RWPE2 (cell line): ENCODE measurements at regions not wholly inside any gene's neighbourhood (a gene's known extent, or its start where the extent isn't known, plus 50 kb on each side); places are given as distances from the start of the nearest gene placed in this dataset.

Source experiments
- ATAC-seq: fragments of 200-7000 bp; cut with Tn5 transposase; 3 replicates; pipeline ENCODE4 v1.9.1; 2021; ENCODE audit warnings: low read depth
- DNase-seq: peaks from one replicate; pipeline ENCODE4 v3.0.0-alpha.2; 2020; ENCODE audit warnings: low spot score
- H3K27ac ChIP-seq: fragments of 450-650 bp; 2 replicates; pipeline ENCODE4 v1.5.1; 2017; ENCODE audit warnings: mild to moderate bottlenecking; ENCODE audit not compliant: poor library complexity, severe bottlenecking
- H3K27me3 ChIP-seq: fragments of 250-450 bp; sonication (Bioruptor Pico); 2 replicates; pipeline ENCODE4 v1.5.1; 2021; ENCODE audit warnings: mild to moderate bottlenecking, moderate library complexity; ENCODE audit not compliant: insufficient read depth, poor library complexity, severe bottlenecking
- H3K36me3 ChIP-seq: fragments of 250-450 bp; sonication (Bioruptor Pico); 2 replicates; pipeline ENCODE4 v1.5.1; 2020; ENCODE audit warnings: low read depth, mild to moderate bottlenecking, moderate library complexity
- H3K4me1 ChIP-seq: fragments of 250-450 bp; sonication (Bioruptor Pico); 2 replicates; pipeline ENCODE4 v1.5.1; 2021; ENCODE audit warnings: mild to moderate bottlenecking, moderate library complexity; ENCODE audit not compliant: insufficient read depth, poor library complexity, severe bottlenecking
- H3K4me3 ChIP-seq: fragments of 250-450 bp; sonication (Bioruptor Pico); 2 replicates; pipeline ENCODE4 v1.5.1; 2021; ENCODE audit warnings: mild to moderate bottlenecking, moderate library complexity; ENCODE audit not compliant: severe bottlenecking
- H3K9me3 ChIP-seq: fragments of 250-450 bp; sonication (Bioruptor Pico); 2 replicates; pipeline ENCODE4 v1.5.1; 2021; ENCODE audit warnings: mild to moderate bottlenecking, moderate library complexity; ENCODE audit not compliant: severe bottlenecking
- CTCF ChIP-seq: fragments of 450-650 bp; IDR thresholded peaks from one replicate; pipeline ENCODE4 v1.5.1; 2017; ENCODE audit warnings: mild to moderate bottlenecking, moderate library complexity; ENCODE audit not compliant: poor library complexity, severe bottlenecking

DNA sequence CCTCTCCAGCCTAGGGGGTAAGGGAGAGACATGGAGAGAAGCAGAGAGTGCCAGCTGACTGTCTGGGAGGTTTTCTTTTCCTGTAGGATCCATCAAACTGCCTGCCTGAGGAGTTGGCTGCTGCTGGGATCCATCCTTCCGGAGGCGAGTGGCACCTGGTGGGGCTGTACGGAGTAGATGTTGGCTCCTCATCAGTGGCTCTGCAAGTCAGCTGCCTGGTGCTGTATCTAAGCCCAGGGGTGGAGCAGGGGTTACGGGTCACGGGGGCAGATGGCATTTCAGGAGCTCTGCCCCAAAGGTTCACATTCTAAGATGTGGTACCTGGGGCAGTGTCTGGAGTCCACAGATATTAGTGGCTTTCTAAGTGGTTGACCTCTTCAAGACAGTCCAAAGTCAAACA is 128.0 kb downstream of the ACTL8 start:
- no peaks in the 10 kb centered on the region for H3K9me3 ChIP-seq
- H3K4me3 ChIP-seq = no peak overlapping the region
- ATAC-seq (no peak), DNase-seq (peak; percentile 17)
- no peaks in the 10 kb centered on the region for H3K4me1 ChIP-seq
- no peak overlapping the region for H3K27ac ChIP-seq
- H3K27me3 ChIP-seq = no peaks in the 10 kb centered on the region
- no peaks in the 10 kb centered on the region for H3K36me3 ChIP-seq
- no peak for TF ChIP-seq CTCF

- TF ChIP-seq CTCF = no peak
- H3K36me3 ChIP-seq = no peaks in the 10 kb centered on the region
- no peak for ATAC-seq
These were observed 128.7 kb downstream of the ACTL8 start for GRCh38 chr1:17883662-17884395.

GRCh38 chr1:17885663-17886320 is 130.7 kb downstream of the ACTL8 start:
- DNase-seq (no peak), ATAC-seq (no peak)
- H3K9me3 ChIP-seq = no peaks in the 10 kb centered on the region
- H3K4me3 ChIP-seq = no peak overlapping the region
- H3K27ac ChIP-seq = no peak overlapping the region
- H3K4me1 ChIP-seq = no peaks in the 10 kb centered on the region
- no peaks in the 10 kb centered on the region for H3K36me3 ChIP-seq
- H3K27me3 ChIP-seq = peaks cover 16% of the 10 kb centered on the region
- no peak for TF ChIP-seq CTCF

More at GRCh38 chr1:17883662-17884395, 128.7 kb downstream of the ACTL8 start:
- no peaks in the 10 kb centered on the region for H3K4me1 ChIP-seq
- H3K27ac ChIP-seq = no peak overlapping the region
- no peak overlapping the region for H3K4me3 ChIP-seq
- no peaks in the 10 kb centered on the region for H3K27me3 ChIP-seq
- no peaks in the 10 kb centered on the region for H3K9me3 ChIP-seq
- no peak for DNase-seq

- H3K4me3 ChIP-seq = no peak overlapping the region
- DNase-seq (no peak), ATAC-seq (no peak)
- H3K4me1 ChIP-seq = no peaks in the 10 kb centered on the region
- TF ChIP-seq CTCF = no peak
- no peaks in the 10 kb centered on the region for H3K36me3 ChIP-seq
- H3K27ac ChIP-seq = no peak overlapping the region
- H3K9me3 ChIP-seq = no peaks in the 10 kb centered on the region
- peaks cover 22% of the 10 kb centered on the region for H3K27me3 ChIP-seq
These were observed 131.3 kb downstream of the ACTL8 start for GRCh38 chr1:17886386-17886785.
